K562 (cell line): ENCODE measurements at regions not wholly inside any gene's neighbourhood (a gene's known extent, or its start where the extent isn't known, plus 50 kb on each side); places are given as distances from the start of the nearest gene placed in this dataset.

ENCODE experiments used
- ATAC-seq: fragments of 200-7000 bp; cut with Tn5 transposase; 3 replicates; pipeline ENCODE4 v1.9.1; 2020; ENCODE audit warnings: moderate library complexity
- BruUV-seq: library from RNA; stranded (reverse); fragments of 400-500 nt; replicated peaks from 2 replicates; lab custom pipeline; 2021; lab: Mats Ljungman, UMichigan
- CTCF ChIA-PET: fragments of 300-600 bp; formaldehyde crosslinking; extraction: SDS; loops from one replicate; lab custom pipeline; 2021; ENCODE audit warnings: low intra/inter-chr PET ratio; lab: Yijun Ruan, JAX
- POLR2A ChIA-PET: fragments of 300-600, 350-650 bp; sonication (Branson Sonifier 250); formaldehyde crosslinking; extraction: SDS; loops from one replicate; lab custom pipeline; 2021; ENCODE audit warnings: antibody characterized with exemption, inconsistent platforms; lab: Yijun Ruan, JAX
- DNase-seq, 4 experiments: peaks; one replicate each; pipeline versions ENCODE4 v3.0.0 to v3.0.0-alpha.2; 2011 to 2018; ENCODE audit warnings: low spot score in 3 of 4, mixed read lengths in 3 of 4; ENCODE audit errors: extremely low read depth in 1 of 4
- FAIRE-seq: peaks from 2 replicates; lab custom pipeline; 2011; peaks lifted over from hg19 to GRCh38; lab: Jason Lieb, UNC
- H2AFZ ChIP-seq: 2 replicates; pipeline ENCODE4 v1.6.0; 2011; ENCODE audit warnings: low read depth, low read length, control low read depth, inconsistent platforms
- H3K27ac ChIP-seq: fragments of 200-600 bp; 3 replicates; pipeline ENCODE4 v1.8.0; 2011; ENCODE audit warnings: low read depth, mild to moderate bottlenecking, control low read depth, inconsistent platforms, low read length, moderate library complexity, mixed read lengths; ENCODE audit errors: extremely low read depth
- H3K27me3 ChIP-seq, 2 experiments: fragments of 300-600 bp in 1 of 2; 2 replicates in 1 of 2; 3 replicates in 1 of 2; pipeline versions ENCODE4 v1.6.0 to v1.8.0; 2011; ENCODE audit warnings: inconsistent platforms in 2 of 2, low read length in 2 of 2, mild to moderate bottlenecking in 1 of 2, mixed read lengths in 1 of 2, moderate library complexity in 1 of 2; ENCODE audit not compliant: control insufficient read depth in 2 of 2, insufficient read depth in 2 of 2
- H3K36me3 ChIP-seq: fragments of 300-600 bp; 3 replicates; pipeline ENCODE4 v1.8.0; 2011; ENCODE audit warnings: mild to moderate bottlenecking, low read length, inconsistent platforms; ENCODE audit not compliant: control insufficient read depth, insufficient read depth
- H3K4me1 ChIP-seq, 2 experiments: fragments of 200-600 bp in 1 of 2; replicated peaks in 1 of 2; 2 replicates in 1 of 2; 3 replicates in 1 of 2; pipeline versions ENCODE4 v1.5.1 to v1.8.0; 2011; ENCODE audit warnings: inconsistent platforms in 2 of 2, low read length in 2 of 2, mild to moderate bottlenecking in 1 of 2, mixed read lengths in 1 of 2, moderate library complexity in 1 of 2; ENCODE audit not compliant: control insufficient read depth in 2 of 2, insufficient read depth in 2 of 2
- H3K4me2 ChIP-seq: 2 replicates; pipeline ENCODE4 v1.6.1; 2011; ENCODE audit warnings: low read length, control low read depth, inconsistent platforms, mixed read lengths; ENCODE audit not compliant: insufficient read depth
- H3K4me3 ChIP-seq: fragments of 200-600 bp; sonication (generic), shearing (Covaris generic); 2 replicates; pipeline ENCODE4 v1.5.1; 2016; ENCODE audit warnings: control low read depth, inconsistent platforms
- H3K79me2 ChIP-seq: fragments of 200-600 bp; 3 replicates; pipeline ENCODE4 v1.8.0; 2011; ENCODE audit warnings: low read length, inconsistent platforms; ENCODE audit not compliant: control insufficient read depth, insufficient read depth
- H3K9ac ChIP-seq, 2 experiments: 2 replicates each; pipeline versions ENCODE4 v1.6.0 to v1.6.1; 2011; ENCODE audit warnings: low read depth in 2 of 2, low read length in 2 of 2, control low read depth in 1 of 2, inconsistent platforms in 1 of 2, mild to moderate bottlenecking in 1 of 2, mixed read lengths in 1 of 2; ENCODE audit not compliant: insufficient read depth in 1 of 2
- H3K9me1 ChIP-seq: one replicate; pipeline ENCODE4 v1.6.0; 2011; ENCODE audit warnings: inconsistent platforms, mild to moderate bottlenecking, low read length, moderate library complexity; ENCODE audit not compliant: control insufficient read depth, insufficient read depth
- H3K9me3 ChIP-seq: replicated peaks from 2 replicates; pipeline ENCODE4 v1.5.1; 2011; ENCODE audit warnings: low read depth, low read length, inconsistent platforms; ENCODE audit not compliant: control insufficient read depth, insufficient read depth
- H4K20me1 ChIP-seq: replicated peaks from 2 replicates; pipeline ENCODE4 v1.6.1; 2011; ENCODE audit warnings: low read length, inconsistent platforms, mixed read lengths; ENCODE audit not compliant: control insufficient read depth, insufficient read depth
- BRD9 ChIP-seq: fragments of 450-650 bp; IDR thresholded peaks from 2 replicates; pipeline ENCODE4 v1.6.1; 2018; ENCODE audit warnings: low read depth; ENCODE audit not compliant: partially characterized antibody
- CHD1 ChIP-seq: fragments of 200-600 bp; sonication (generic); IDR thresholded peaks from one replicate; pipeline ENCODE4 v1.6.1; 2012; ENCODE audit warnings: mild to moderate bottlenecking, moderate library complexity, low read length, inconsistent platforms
- ETV1 ChIP-seq: fragments of 450-650 bp; conservative IDR thresholded peaks from 2 replicates; pipeline ENCODE4 v1.6.1; 2016; ENCODE audit warnings: missing genetic modification characterization, control low read depth, low read depth, missing compliant biosample characterization
- ETV6 ChIP-seq, 3 experiments: fragments of 150-350 bp in 1 of 3; sonication (generic) in 1 of 3; formaldehyde crosslinking in 1 of 3; IDR thresholded peaks; 2 replicates each; pipeline versions ENCODE4 v1.6.1 to v1.8.0; 2014 to 2022; ENCODE audit warnings: borderline replicate concordance in 2 of 3, low read depth in 2 of 3, antibody characterized with exemption in 1 of 3, low read length in 1 of 3, mild to moderate bottlenecking in 1 of 3, missing genetic modification reagents in 1 of 3
- IFI16 ChIP-seq: fragments of 250-450 bp; sonication (Bioruptor Pico); IDR thresholded peaks from 2 replicates; pipeline ENCODE4 v2.1.2; 2022; ENCODE audit warnings: mild to moderate bottlenecking, inconsistent platforms
- RFX7 ChIP-seq: fragments of 250-450 bp; sonication (Bioruptor Pico); IDR thresholded peaks from 2 replicates; pipeline ENCODE4 v1.5.1; 2021; ENCODE audit warnings: mild to moderate bottlenecking
- TCF7L2 ChIP-seq: fragments of 150-350 bp; IDR thresholded peaks from 2 replicates; pipeline ENCODE4 v1.6.1; 2016; ENCODE audit warnings: low read depth, mild to moderate bottlenecking, low read length, moderate library complexity
- WHSC1 ChIP-seq: IDR thresholded peaks from one replicate; pipeline ENCODE4 v1.6.1; 2012; ENCODE audit warnings: low read length, control low read depth, inconsistent platforms
- ZFP36 ChIP-seq: fragments of 150-350 bp; IDR thresholded peaks from 2 replicates; pipeline ENCODE4 v1.6.1; 2018; ENCODE audit warnings: low read length, low read depth; ENCODE audit not compliant: partially characterized antibody
- ZNF23 ChIP-seq: fragments of 250-450 bp; sonication (Bioruptor Pico); IDR thresholded peaks from 2 replicates; pipeline ENCODE4 v1.4.0; 2020; ENCODE audit warnings: mild to moderate bottlenecking
- ZNF232 ChIP-seq: sonication (generic); formaldehyde crosslinking; IDR thresholded peaks from 2 replicates; pipeline ENCODE4 v1.8.0; 2022; ENCODE audit warnings: mild to moderate bottlenecking, missing genetic modification reagents
- ZNF57 ChIP-seq: fragments of 450-650 bp; formaldehyde crosslinking; IDR thresholded peaks from 2 replicates; pipeline ENCODE4 v1.4.0; 2020; ENCODE audit warnings: mild to moderate bottlenecking, moderate library complexity
- WGBS: fragments of 100-300 bp; shearing (Covaris generic); methylation state at CpG from one replicate; pipeline ENCODE4 v1.1.6; 2016; ENCODE audit warnings: low coverage, mixed read lengths; ENCODE audit not compliant: insufficient coverage; ENCODE audit errors: missing lambda C conversion rate; 5-methylcytosine and 5-hydroxymethylcytosine counted together
- in situ Hi-C: fragments of 300-500 bp; cut with MboI; formaldehyde crosslinking; loops from 4 replicates; pipeline ENCODE4 v1.15.0; 2018; ENCODE audit warnings: inconsistent platforms, mixed read lengths
- intact Hi-C: fragments of 100-400 bp; cut with micrococcal nuclease; formaldehyde crosslinking; loops from 2 replicates; pipeline ENCODE4 v1.14.2; 2022
- TF ChIP-seq, protein P1 (sequence below): fragments of 250-450 bp; sonication (Bioruptor Pico); IDR thresholded peaks from 2 replicates; pipeline ENCODE4 v1.4.0; 2020
- TF ChIP-seq, protein P2 (sequence below): fragments of 250-450 bp; sonication (Bioruptor Pico); IDR thresholded peaks from 2 replicates; pipeline ENCODE4 v1.8.0; 2021; ENCODE audit warnings: borderline replicate concordance, mild to moderate bottlenecking, moderate library complexity; ENCODE audit not compliant: poor library complexity, severe bottlenecking

DNA sequence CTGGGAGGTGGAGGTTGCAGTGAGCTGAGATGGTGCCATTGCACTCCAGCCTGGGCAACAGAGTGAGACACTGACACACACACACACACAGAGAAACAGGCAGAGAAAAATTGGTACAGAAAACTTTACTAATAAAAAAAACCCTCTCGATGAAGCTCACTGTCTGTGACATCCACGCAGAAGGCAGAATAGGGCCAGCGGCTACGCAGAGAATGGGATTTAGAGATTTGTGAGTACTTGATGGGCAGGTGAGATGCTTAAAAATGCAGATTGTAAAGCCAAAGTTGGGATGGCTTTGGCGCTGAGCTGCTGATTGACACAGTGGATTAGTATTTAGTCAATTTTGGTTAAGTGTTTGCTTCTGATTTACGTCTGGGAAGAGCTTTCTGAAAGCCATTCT, 561.1 kb downstream of the TBC1D22A start:
- Histone ChIP-seq H3K9me1 (no peaks in the 10 kb centered on the region), H3K4me2 (no peak overlapping the region), H3K4me3 (no peak overlapping the region), H2AFZ (no peak overlapping the region), H3K79me2 (no peaks in the 10 kb centered on the region), H3K27ac (no peak overlapping the region), H3K9me3 (no peaks in the 10 kb centered on the region), H3K9ac (no peak overlapping the region), H4K20me1 (no peaks in the 10 kb centered on the region), H3K36me3 (no peaks in the 10 kb centered on the region), H3K4me1 (no peaks in the 10 kb centered on the region), H3K27me3 (0 out of 5 replicates have a peak, but pooled peaks cover 0 to 3% of the 10 kb centered on the region in 2 experiments)
- 3% methylated on average over 6 of the region's 6 CpGs for WGBS
- intact Hi-C loops (no loop called here), in situ Hi-C loops (no loop called here)
- FAIRE-seq (no peak), ATAC-seq (no peak), DNase-seq (no peak)
- no TSS peak for BruUV-seq
- TF ChIP-seq ZFP36 (no peak), BRD9 (no peak), CHD1 (no peak), ZNF23 (CRISPR knock-in tag) (no peak), RFX7 (CRISPR knock-in tag) (no peak), TCF7L2 (no peak), ETV6 (IDR thresholded peaks at IDR 0.05; ENCODE audit: borderline replicate concordance in 1 of 2, low read depth in 2 of 2, low read length in 1 of 2) (no peak), ETV6 (CRISPR knock-in tag; IDR thresholded peaks at IDR 0.05; ENCODE audit: borderline replicate concordance) (no peak), IFI16 (CRISPR knock-in tag) (no peak), ETV1 (tag) (no peak), ZNF57 (CRISPR knock-in tag) (no peak), ZNF232 (CRISPR knock-in tag) (no peak), WHSC1 (no peak)
- TF ChIP-seq, protein P1, sequence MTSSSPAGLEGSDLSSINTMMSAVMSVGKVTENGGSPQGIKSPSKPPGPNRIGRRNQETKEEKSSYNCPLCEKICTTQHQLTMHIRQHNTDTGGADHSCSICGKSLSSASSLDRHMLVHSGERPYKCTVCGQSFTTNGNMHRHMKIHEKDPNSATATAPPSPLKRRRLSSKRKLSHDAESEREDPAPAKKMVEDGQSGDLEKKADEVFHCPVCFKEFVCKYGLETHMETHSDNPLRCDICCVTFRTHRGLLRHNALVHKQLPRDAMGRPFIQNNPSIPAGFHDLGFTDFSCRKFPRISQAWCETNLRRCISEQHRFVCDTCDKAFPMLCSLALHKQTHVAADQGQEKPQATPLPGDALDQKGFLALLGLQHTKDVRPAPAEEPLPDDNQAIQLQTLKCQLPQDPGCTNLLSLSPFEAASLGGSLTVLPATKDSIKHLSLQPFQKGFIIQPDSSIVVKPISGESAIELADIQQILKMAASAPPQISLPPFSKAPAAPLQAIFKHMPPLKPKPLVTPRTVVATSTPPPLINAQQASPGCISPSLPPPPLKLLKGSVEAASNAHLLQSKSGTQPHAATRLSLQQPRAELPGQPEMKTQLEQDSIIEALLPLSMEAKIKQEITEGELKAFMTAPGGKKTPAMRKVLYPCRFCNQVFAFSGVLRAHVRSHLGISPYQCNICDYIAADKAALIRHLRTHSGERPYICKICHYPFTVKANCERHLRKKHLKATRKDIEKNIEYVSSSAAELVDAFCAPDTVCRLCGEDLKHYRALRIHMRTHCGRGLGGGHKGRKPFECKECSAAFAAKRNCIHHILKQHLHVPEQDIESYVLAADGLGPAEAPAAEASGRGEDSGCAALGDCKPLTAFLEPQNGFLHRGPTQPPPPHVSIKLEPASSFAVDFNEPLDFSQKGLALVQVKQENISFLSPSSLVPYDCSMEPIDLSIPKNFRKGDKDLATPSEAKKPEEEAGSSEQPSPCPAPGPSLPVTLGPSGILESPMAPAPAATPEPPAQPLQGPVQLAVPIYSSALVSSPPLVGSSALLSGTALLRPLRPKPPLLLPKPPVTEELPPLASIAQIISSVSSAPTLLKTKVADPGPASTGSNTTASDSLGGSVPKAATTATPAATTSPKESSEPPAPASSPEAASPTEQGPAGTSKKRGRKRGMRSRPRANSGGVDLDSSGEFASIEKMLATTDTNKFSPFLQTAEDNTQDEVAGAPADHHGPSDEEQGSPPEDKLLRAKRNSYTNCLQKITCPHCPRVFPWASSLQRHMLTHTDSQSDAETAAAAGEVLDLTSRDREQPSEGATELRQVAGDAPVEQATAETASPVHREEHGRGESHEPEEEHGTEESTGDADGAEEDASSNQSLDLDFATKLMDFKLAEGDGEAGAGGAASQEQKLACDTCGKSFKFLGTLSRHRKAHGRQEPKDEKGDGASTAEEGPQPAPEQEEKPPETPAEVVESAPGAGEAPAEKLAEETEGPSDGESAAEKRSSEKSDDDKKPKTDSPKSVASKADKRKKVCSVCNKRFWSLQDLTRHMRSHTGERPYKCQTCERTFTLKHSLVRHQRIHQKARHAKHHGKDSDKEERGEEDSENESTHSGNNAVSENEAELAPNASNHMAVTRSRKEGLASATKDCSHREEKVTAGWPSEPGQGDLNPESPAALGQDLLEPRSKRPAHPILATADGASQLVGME (CRISPR knock-in tag), result no peak
- TF ChIP-seq, protein P2, sequence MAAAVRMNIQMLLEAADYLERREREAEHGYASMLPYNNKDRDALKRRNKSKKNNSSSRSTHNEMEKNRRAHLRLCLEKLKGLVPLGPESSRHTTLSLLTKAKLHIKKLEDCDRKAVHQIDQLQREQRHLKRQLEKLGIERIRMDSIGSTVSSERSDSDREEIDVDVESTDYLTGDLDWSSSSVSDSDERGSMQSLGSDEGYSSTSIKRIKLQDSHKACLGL (CRISPR knock-in tag), result no peak
- ChIA-PET CTCF (no interaction called here), POLR2A (no interaction called here)
